ENCODE measurements at regions not wholly inside any gene's neighbourhood (a gene's known extent, or its start where the extent isn't known, plus 50 kb on each side); places are given as distances from the start of the nearest gene placed in this dataset.

DNA sequence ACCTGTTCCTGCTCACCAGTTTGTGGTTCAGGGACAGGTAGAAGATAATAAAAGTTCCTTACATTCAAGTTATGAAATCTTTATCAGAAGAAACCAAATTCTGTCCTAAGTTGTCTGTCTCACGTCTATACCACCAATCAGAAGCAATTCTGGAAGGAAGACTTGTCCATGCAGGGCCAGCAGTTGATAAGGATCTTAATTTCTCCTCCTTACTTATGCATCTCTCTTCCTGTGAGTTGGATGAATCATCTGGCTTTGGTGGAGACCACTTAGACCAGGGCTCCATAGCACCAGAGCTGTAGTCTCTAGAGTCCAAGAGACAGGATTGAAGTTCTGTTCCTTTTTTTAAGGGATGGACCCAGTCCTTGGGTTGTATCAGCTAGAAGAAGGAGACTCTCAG, 106.5 kb downstream of the APOB start:
- H3K9me3 Mint-ChIP-seq: no peaks in the 10 kb centered on the region
- H3K4me1 Mint-ChIP-seq (ENCODE audit: unreplicated experiment): peaks cover 8% of the 10 kb centered on the region
- no peak overlapping the region for H3K27ac Mint-ChIP-seq
- no peak overlapping the region for H3K4me3 Mint-ChIP-seq
- no peak for DNase-seq (ENCODE audit: extremely low spot score, unreplicated experiment)
- no peaks in the 10 kb centered on the region for H3K36me3 Mint-ChIP-seq
- TF ChIP-seq, protein P1, sequence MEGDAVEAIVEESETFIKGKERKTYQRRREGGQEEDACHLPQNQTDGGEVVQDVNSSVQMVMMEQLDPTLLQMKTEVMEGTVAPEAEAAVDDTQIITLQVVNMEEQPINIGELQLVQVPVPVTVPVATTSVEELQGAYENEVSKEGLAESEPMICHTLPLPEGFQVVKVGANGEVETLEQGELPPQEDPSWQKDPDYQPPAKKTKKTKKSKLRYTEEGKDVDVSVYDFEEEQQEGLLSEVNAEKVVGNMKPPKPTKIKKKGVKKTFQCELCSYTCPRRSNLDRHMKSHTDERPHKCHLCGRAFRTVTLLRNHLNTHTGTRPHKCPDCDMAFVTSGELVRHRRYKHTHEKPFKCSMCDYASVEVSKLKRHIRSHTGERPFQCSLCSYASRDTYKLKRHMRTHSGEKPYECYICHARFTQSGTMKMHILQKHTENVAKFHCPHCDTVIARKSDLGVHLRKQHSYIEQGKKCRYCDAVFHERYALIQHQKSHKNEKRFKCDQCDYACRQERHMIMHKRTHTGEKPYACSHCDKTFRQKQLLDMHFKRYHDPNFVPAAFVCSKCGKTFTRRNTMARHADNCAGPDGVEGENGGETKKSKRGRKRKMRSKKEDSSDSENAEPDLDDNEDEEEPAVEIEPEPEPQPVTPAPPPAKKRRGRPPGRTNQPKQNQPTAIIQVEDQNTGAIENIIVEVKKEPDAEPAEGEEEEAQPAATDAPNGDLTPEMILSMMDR (conservative IDR thresholded peaks at IDR 0.05): no peak
- H3K27me3 Mint-ChIP-seq: peaks cover 33% of the 10 kb centered on the region

DNA sequence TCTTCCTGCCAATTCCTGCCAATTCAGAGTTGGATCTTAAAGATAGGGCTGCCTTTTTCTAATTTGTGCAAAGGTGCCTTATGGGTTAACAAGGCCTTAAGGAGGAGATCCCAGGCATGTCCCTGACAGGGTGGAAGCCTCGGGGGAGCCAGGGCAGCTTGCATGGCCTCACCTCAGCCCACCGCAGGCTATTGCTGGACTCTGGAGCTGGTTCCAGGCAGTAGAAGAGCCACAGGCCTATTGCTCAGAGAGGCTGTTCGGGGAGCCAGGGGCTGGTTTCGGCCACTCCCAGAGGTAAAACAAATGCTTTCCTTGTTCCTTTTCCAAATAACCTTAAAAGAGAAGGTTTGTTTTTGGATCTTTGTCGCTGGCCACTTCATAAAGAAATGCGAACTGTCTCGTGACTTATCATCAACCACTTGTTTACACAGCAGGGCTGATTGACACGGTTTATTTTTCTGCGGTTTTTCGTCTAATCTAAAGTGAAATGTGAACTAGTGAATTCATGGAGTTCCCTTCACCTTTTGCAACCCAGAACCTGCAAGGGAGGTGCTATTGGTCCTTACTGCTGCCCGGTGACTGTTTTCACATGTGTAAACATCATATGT, 108.6 kb downstream of the APOB start:
- peaks cover 17% of the 10 kb centered on the region for H3K4me1 Mint-ChIP-seq (ENCODE audit: unreplicated experiment)
- no peak overlapping the region for H3K27ac Mint-ChIP-seq
- H3K4me3 Mint-ChIP-seq: no peak overlapping the region
- no peak for DNase-seq (ENCODE audit: extremely low spot score, unreplicated experiment)
- TF ChIP-seq, protein P1 (conservative IDR thresholded peaks at IDR 0.05): no peak
- no peaks in the 10 kb centered on the region for H3K9me3 Mint-ChIP-seq
- H3K27me3 Mint-ChIP-seq: peaks cover 29% of the 10 kb centered on the region
- H3K36me3 Mint-ChIP-seq: no peaks in the 10 kb centered on the region

DNA sequence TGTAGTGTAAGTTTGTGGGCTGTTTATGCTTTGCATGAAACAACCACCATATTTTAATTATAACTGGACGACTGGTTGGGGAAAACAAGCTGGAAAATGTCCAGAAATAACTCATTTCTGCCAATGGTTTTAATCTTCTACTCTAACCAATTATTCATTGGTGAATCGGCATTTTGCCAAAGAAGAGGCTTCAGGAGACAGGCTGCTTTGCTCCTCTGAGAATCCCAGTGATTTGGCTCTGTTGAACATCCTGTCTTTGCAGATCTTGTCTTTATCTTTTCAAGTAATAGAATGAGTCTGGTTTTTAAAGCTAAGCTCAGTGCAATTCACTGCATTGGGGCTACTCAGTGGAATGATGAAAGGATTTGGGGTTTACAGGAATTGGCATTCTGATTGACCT, 109.6 kb downstream of the APOB start:
- no peak overlapping the region for H3K27ac Mint-ChIP-seq
- no peaks in the 10 kb centered on the region for H3K36me3 Mint-ChIP-seq
- peaks cover 2% of the 10 kb centered on the region for H3K9me3 Mint-ChIP-seq
- H3K4me1 Mint-ChIP-seq (ENCODE audit: unreplicated experiment): peaks cover 17% of the 10 kb centered on the region
- no peak for DNase-seq (ENCODE audit: extremely low spot score, unreplicated experiment)
- TF ChIP-seq, protein P1 (conservative IDR thresholded peaks at IDR 0.05): no peak
- peaks cover 29% of the 10 kb centered on the region for H3K27me3 Mint-ChIP-seq
- no peak overlapping the region for H3K4me3 Mint-ChIP-seq

DNA sequence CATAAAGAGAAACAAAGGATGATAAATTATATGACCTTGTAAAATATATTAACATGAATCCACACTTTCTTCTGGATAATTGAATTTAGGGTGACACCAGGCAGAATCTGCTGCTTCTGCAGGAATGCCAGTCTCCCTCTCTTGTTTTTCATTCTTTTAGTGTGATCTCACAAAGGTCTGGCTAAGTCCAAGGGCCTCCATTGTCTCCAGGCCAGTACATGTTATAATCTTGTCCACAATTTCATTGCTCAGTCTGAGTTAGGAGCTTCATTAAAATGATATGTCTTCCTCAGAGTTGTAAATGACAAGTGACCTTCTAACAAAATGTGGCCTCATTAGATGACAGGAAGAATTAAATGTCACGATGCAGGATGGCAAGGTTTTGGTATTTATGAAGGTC, 110.2 kb downstream of the APOB start:
- DNase-seq (ENCODE audit: extremely low spot score, unreplicated experiment): no peak
- H3K4me3 Mint-ChIP-seq: no peak overlapping the region
- TF ChIP-seq, protein P1 (conservative IDR thresholded peaks at IDR 0.05): no peak
- H3K9me3 Mint-ChIP-seq: peaks cover 6% of the 10 kb centered on the region
- no peaks in the 10 kb centered on the region for H3K36me3 Mint-ChIP-seq
- H3K4me1 Mint-ChIP-seq (ENCODE audit: unreplicated experiment): peaks cover 17% of the 10 kb centered on the region
- H3K27ac Mint-ChIP-seq: no peak overlapping the region
- peaks cover 28% of the 10 kb centered on the region for H3K27me3 Mint-ChIP-seq

DNA sequence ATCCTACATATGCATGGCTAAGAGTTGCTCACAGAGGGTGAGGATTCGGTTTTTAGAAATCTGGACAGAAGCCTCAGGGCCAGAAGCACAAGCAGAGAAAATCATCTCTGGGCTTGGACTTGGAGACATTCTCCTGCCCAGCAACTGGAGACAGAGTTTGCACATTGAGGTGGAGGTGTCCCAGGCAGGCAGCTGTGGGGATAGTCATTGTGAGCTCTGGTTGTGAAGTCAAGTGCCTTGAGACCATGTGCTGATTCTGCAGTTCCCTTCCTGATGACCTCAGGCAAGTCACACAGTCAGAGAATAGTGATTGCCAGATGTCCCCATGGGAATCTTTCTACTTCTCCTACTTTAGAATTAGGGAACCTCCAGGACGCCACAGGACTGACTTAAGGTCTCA, 108.4 kb upstream of the LDAH start:
- H3K27ac Mint-ChIP-seq: no peak overlapping the region
- peaks cover 33% of the 10 kb centered on the region for H3K27me3 Mint-ChIP-seq
- H3K4me1 Mint-ChIP-seq (ENCODE audit: unreplicated experiment): peaks cover 17% of the 10 kb centered on the region
- TF ChIP-seq, protein P1 (conservative IDR thresholded peaks at IDR 0.05): no peak
- no peak for DNase-seq (ENCODE audit: extremely low spot score, unreplicated experiment)
- H3K36me3 Mint-ChIP-seq: no peaks in the 10 kb centered on the region
- peaks cover 14% of the 10 kb centered on the region for H3K9me3 Mint-ChIP-seq
- H3K4me3 Mint-ChIP-seq: no peak overlapping the region

DNA sequence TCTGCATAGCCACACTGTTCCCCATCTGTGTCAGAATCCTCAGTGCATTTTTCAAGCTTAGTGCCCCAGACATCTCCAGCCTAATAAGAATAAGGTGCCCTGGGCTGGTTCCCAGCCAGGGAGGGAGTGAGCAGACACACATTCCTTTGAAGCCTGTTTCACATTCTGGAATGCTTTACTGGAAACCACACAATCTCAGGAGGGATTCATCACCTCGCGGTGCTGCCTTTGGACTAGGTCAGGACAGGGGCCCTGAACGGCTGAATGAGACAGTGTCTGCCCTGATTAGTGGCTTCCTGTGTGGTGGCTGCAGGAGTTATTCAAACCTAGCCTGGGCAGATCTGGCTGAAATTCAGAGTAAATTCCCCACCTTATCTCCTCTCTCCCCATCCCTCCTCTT, 108.0 kb upstream of the LDAH start:
- peaks cover 29% of the 10 kb centered on the region for H3K27me3 Mint-ChIP-seq

More for the DNA sequence above, 108.0 kb upstream of the LDAH start:
- Mint-ChIP-seq H3K36me3 (no peaks in the 10 kb centered on the region), H3K9me3 (peaks cover 14% of the 10 kb centered on the region), H3K4me3 (no peak overlapping the region), H3K4me1 (ENCODE audit: unreplicated experiment) (peaks cover 17% of the 10 kb centered on the region), H3K27ac (no peak overlapping the region)
- TF ChIP-seq, protein P1 (conservative IDR thresholded peaks at IDR 0.05): no peak
- no peak for DNase-seq (ENCODE audit: extremely low spot score, unreplicated experiment)

Data from type B pancreatic cell (in vitro differentiated cells).